A549 (cell line): ENCODE measurements at regions not wholly inside any gene's neighbourhood (a gene's known extent, or its start where the extent isn't known, plus 50 kb on each side); places are given as distances from the start of the nearest gene placed in this dataset.

Experiments
- CTCF ChIP-seq: fragments of >200 bp; sonication (Bioruptor Twin); formaldehyde crosslinking; IDR thresholded peaks from 3 replicates; pipeline ENCODE4 v1.5.1; 2016
- FOSL2 ChIP-seq, 2 experiments: fragments of 450-650 bp in 1 of 2; fragments of >200 bp in 1 of 2; sonication (Bioruptor Twin) in 1 of 2; formaldehyde crosslinking; IDR thresholded peaks; 2 replicates each; pipeline versions ENCODE4 v1.5.0 to v1.6.1; 2016 to 2020; ENCODE audit warnings: mild to moderate bottlenecking in 1 of 2, moderate library complexity in 1 of 2
- HDAC2 ChIP-seq: fragments of 200-600 bp; sonication (generic); IDR thresholded peaks from 2 replicates; pipeline ENCODE4 v1.6.1; 2016
- JUN ChIP-seq, 2 experiments: fragments of >200 bp; sonication (Bioruptor Twin); formaldehyde crosslinking; IDR thresholded peaks; 2 replicates in 1 of 2; 3 replicates in 1 of 2; pipeline ENCODE4 v1.6.1; 2016 to 2017
- MYC ChIP-seq: IDR thresholded peaks from 2 replicates; pipeline ENCODE4 v1.6.1; 2012; ENCODE audit warnings: mild to moderate bottlenecking, inconsistent platforms, low read length, improper control_type of control experiment, borderline replicate concordance
- NR3C1 ChIP-seq: fragments of >200 bp; sonication (Bioruptor Twin); formaldehyde crosslinking; IDR thresholded peaks from 3 replicates; pipeline ENCODE4 v1.6.1; 2017
- PHF8 ChIP-seq: fragments of 200-600 bp; sonication (generic); IDR thresholded peaks from 2 replicates; pipeline ENCODE4 v1.6.1; 2016; ENCODE audit warnings: low read depth, mild to moderate bottlenecking, antibody characterized with exemption, moderate library complexity, borderline replicate concordance
- POLR2A ChIP-seq: IDR thresholded peaks from 2 replicates; pipeline ENCODE4 v1.6.1; 2012; ENCODE audit warnings: mild to moderate bottlenecking, low read length
- RFX5 ChIP-seq: fragments of 450-650 bp; IDR thresholded peaks from 2 replicates; pipeline ENCODE4 v1.7.1; 2014; ENCODE audit warnings: antibody characterized with exemption, mild to moderate bottlenecking, moderate library complexity
- SMC3 ChIP-seq: fragments of >200 bp; sonication (Bioruptor Twin); formaldehyde crosslinking; IDR thresholded peaks from 3 replicates; pipeline ENCODE4 v1.6.1; 2018; ENCODE audit warnings: inconsistent platforms
- ZFP36 ChIP-seq: fragments of 450-650 bp; IDR thresholded peaks from 2 replicates; pipeline ENCODE4 v1.6.1; 2014; ENCODE audit warnings: borderline replicate concordance; ENCODE audit not compliant: partially characterized antibody

DNA sequence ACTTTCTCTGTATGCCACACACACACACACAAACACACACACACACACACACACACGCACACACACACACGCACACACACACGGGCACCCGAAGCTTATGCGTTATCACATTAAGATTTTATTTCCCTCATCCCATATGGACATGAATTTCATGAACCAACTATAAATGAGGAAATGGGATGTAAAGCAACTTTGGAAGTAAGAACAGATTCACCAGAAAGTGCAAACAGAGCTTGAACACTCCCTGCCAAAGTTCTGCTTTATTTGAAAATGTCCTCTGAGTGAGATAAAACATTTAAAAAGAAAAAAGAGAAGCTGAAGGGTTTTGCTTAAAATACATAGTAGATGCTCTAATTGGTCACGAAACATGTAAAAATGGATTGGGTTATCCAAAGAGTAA lies 90.4 kb upstream of the OTX2 start:
- no peak for TF ChIP-seq NR3C1
- no peak for TF ChIP-seq CTCF
- no peak for TF ChIP-seq POLR2A
- TF ChIP-seq HDAC2, result no peak
- no peak for TF ChIP-seq RFX5
- no peak for TF ChIP-seq PHF8
- no peak for TF ChIP-seq MYC
- TF ChIP-seq ZFP36, result no peak
- no peak for TF ChIP-seq FOSL2 (IDR thresholded peaks at IDR 0.05)
- TF ChIP-seq FOSL2 (CRISPR knock-in tag; IDR thresholded peaks at IDR 0.05), result no peak
- TF ChIP-seq JUN (IDR thresholded peaks at IDR 0.05), result no peak
- TF ChIP-seq SMC3, result no peak
